GM12891 (cell line): ENCODE measurements at regions not wholly inside any gene's neighbourhood (a gene's known extent, or its start where the extent isn't known, plus 50 kb on each side); places are given as distances from the start of the nearest gene placed in this dataset.

Experiments used
- PAX5 ChIP-seq: IDR thresholded peaks from 2 replicates; pipeline ENCODE4 v1.6.1; 2011; ENCODE audit warnings: low read length, moderate library complexity, mild to moderate bottlenecking; ENCODE audit not compliant: insufficient read depth, severe bottlenecking
- POLR2A ChIP-seq: IDR thresholded peaks from 2 replicates; pipeline ENCODE4 v1.6.1; 2011; ENCODE audit warnings: low read depth, low read length, control low read depth
- POLR2AphosphoS5 ChIP-seq: IDR thresholded peaks from 2 replicates; pipeline ENCODE4 v1.6.1; 2011; ENCODE audit warnings: low read depth, low read length, control low read depth
- POU2F2 ChIP-seq: IDR thresholded peaks from 2 replicates; pipeline ENCODE4 v1.6.1; 2011; ENCODE audit warnings: low read depth, mild to moderate bottlenecking, control low read depth, low read length, moderate library complexity
- SPI1 ChIP-seq: IDR thresholded peaks from 2 replicates; pipeline ENCODE4 v1.6.1; 2011; ENCODE audit warnings: low read depth, low read length, control low read depth
- TAF1 ChIP-seq: IDR thresholded peaks from 2 replicates; pipeline ENCODE4 v1.6.1; 2011; ENCODE audit warnings: low read depth, low read length, control low read depth

GRCh38 chr10:37549054-37549453 is 308.4 kb downstream of the ZNF248 start:
- TF ChIP-seq POLR2A, result no peak
- TF ChIP-seq SPI1, result no peak
- no peak for TF ChIP-seq POLR2AphosphoS5
- no peak for TF ChIP-seq TAF1
- no peak for TF ChIP-seq PAX5
- TF ChIP-seq POU2F2, result no peak
